ENCODE measurements at regions not wholly inside any gene's neighbourhood (a gene's known extent, or its start where the extent isn't known, plus 50 kb on each side); places are given as distances from the start of the nearest gene placed in this dataset.

DNA sequence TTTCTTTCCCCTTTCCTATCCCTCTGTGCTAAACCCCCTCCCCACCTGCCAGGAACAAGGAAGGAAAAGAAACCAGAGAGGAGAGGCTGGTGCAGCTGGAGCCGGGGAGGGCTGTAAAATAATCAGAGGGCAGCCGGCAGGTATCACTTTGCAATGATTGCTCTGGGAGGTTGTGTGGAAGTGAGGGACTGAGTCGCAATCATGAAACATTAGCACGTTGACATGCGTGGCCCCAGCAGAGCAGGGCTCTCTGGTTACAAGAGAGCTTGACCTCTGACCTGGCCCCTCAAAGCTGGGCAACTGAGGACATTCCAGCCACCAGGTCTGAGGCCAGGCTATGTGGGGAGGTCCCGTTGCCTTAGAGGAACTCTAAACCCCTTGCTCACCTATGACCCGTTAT is 170.8 kb upstream of the BDNF start (continued):
- TF ChIP-seq, protein P1, sequence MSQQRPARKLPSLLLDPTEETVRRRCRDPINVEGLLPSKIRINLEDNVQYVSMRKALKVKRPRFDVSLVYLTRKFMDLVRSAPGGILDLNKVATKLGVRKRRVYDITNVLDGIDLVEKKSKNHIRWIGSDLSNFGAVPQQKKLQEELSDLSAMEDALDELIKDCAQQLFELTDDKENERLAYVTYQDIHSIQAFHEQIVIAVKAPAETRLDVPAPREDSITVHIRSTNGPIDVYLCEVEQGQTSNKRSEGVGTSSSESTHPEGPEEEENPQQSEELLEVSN (IDR thresholded peaks at IDR 0.05) = no peak
- no peak for TF ChIP-seq CHD7 (IDR thresholded peaks at IDR 0.05; ENCODE audit: insufficient replicate concordance, low read length)
